K562 (cell line): ENCODE measurements at regions not wholly inside any gene's neighbourhood (a gene's known extent, or its start where the extent isn't known, plus 50 kb on each side); places are given as distances from the start of the nearest gene placed in this dataset.

ENCODE experiments used
- ARID4B ChIP-seq: sonication (generic); formaldehyde crosslinking; IDR thresholded peaks from 2 replicates; pipeline ENCODE4 v1.8.0; 2022; ENCODE audit warnings: mild to moderate bottlenecking, missing genetic modification reagents
- CXXC5 ChIP-seq: fragments of 250-450 bp; sonication (Bioruptor Pico); IDR thresholded peaks from 2 replicates; pipeline ENCODE4 v1.8.0; 2022; ENCODE audit warnings: inconsistent platforms, mild to moderate bottlenecking, moderate library complexity
- DMBX1 ChIP-seq: fragments of 250-450 bp; sonication (Bioruptor Pico); IDR thresholded peaks from 2 replicates; pipeline ENCODE4 v1.8.0; 2022; ENCODE audit warnings: inconsistent platforms, mild to moderate bottlenecking, moderate library complexity, borderline replicate concordance
- E2F5 ChIP-seq: sonication (generic); formaldehyde crosslinking; IDR thresholded peaks from 2 replicates; pipeline ENCODE4 v1.8.0; 2022; ENCODE audit warnings: mild to moderate bottlenecking, missing genetic modification reagents
- KAT8 ChIP-seq: fragments of 450-650 bp; IDR thresholded peaks from 2 replicates; pipeline ENCODE4 v1.6.1; 2016; ENCODE audit warnings: low read depth, mild to moderate bottlenecking
- L3MBTL2 ChIP-seq: fragments of 450-650 bp; IDR thresholded peaks from 2 replicates; pipeline ENCODE4 v1.6.1; 2016; ENCODE audit warnings: mild to moderate bottlenecking, moderate library complexity
- MLX ChIP-seq, 2 experiments: fragments of 450-650 bp in 1 of 2; sonication (generic) in 1 of 2; formaldehyde crosslinking; conservative IDR thresholded peaks; 2 replicates each; pipeline versions ENCODE4 v1.4.0 to v1.8.1; 2020 to 2022; ENCODE audit warnings: mild to moderate bottlenecking in 1 of 2, missing genetic modification reagents in 1 of 2
- MNT ChIP-seq, 2 experiments: fragments of 450-650 bp; conservative IDR thresholded peaks; 2 replicates each; pipeline ENCODE4 v1.6.1; 2017; ENCODE audit warnings: mild to moderate bottlenecking in 2 of 2, moderate library complexity in 2 of 2
- MYC ChIP-seq, 2 experiments: fragments of 250-450 bp in 1 of 2; sonication (Bioruptor Pico) in 1 of 2; IDR thresholded peaks; 2 replicates each; pipeline versions ENCODE4 v1.5.1 to v1.6.1; 2012 to 2021; ENCODE audit warnings: low read depth in 2 of 2, borderline replicate concordance in 1 of 2, improper control_type of control experiment in 1 of 2, low read length in 1 of 2, mild to moderate bottlenecking in 1 of 2, moderate library complexity in 1 of 2
- PML ChIP-seq: IDR thresholded peaks from 2 replicates; pipeline ENCODE4 v1.6.1; 2012; ENCODE audit warnings: low read length, inconsistent platforms
- PPARD ChIP-seq: fragments of 250-450 bp; sonication (Bioruptor Pico); IDR thresholded peaks from 2 replicates; pipeline ENCODE4 v1.8.0; 2022; ENCODE audit warnings: inconsistent platforms, mild to moderate bottlenecking, moderate library complexity
- SMAD1 ChIP-seq: fragments of 150-350 bp; IDR thresholded peaks from 2 replicates; pipeline ENCODE4 v1.6.1; 2014; ENCODE audit warnings: low read length, low read depth; ENCODE audit not compliant: partially characterized antibody
- SP1 ChIP-seq: sonication (generic); formaldehyde crosslinking; IDR thresholded peaks from 2 replicates; pipeline ENCODE4 v1.8.1; 2022; ENCODE audit warnings: mild to moderate bottlenecking, missing genetic modification reagents
- ZNF124 ChIP-seq: sonication (generic); formaldehyde crosslinking; IDR thresholded peaks from 2 replicates; pipeline ENCODE4 v1.8.1; 2022; ENCODE audit warnings: missing genetic modification reagents
- ZNF134 ChIP-seq: fragments of 250-450 bp; sonication (Bioruptor Pico); conservative IDR thresholded peaks from 2 replicates; pipeline ENCODE4 v1.4.0; 2020
- ZNF449 ChIP-seq: fragments of 250-450 bp; sonication (Bioruptor Pico); IDR thresholded peaks from 2 replicates; pipeline ENCODE4 v1.8.0; 2022; ENCODE audit warnings: moderate library complexity, mild to moderate bottlenecking, inconsistent platforms
- ZNF655 ChIP-seq: fragments of 250-450 bp; sonication (Bioruptor Pico); IDR thresholded peaks from 2 replicates; pipeline ENCODE4 v1.5.0; 2021
- ZNF764 ChIP-seq: fragments of 250-450 bp; sonication (Bioruptor Pico); IDR thresholded peaks from 2 replicates; pipeline ENCODE4 v1.4.0; 2020; ENCODE audit warnings: low read depth, mild to moderate bottlenecking, moderate library complexity
- ZNF778 ChIP-seq: fragments of 450-650 bp; formaldehyde crosslinking; IDR thresholded peaks from 2 replicates; pipeline ENCODE4 v1.4.0; 2020; ENCODE audit warnings: mild to moderate bottlenecking, moderate library complexity

- no peak for TF ChIP-seq MLX (CRISPR knock-in tag; conservative IDR thresholded peaks at IDR 0.05)
- no peak for TF ChIP-seq ZNF124 (CRISPR knock-in tag)
- no peak for TF ChIP-seq ZNF778
- TF ChIP-seq DMBX1 (CRISPR knock-in tag): no peak
- TF ChIP-seq KAT8: no peak
- TF ChIP-seq CXXC5 (CRISPR knock-in tag): no peak
- no peak for TF ChIP-seq PML
- TF ChIP-seq ZNF449: no peak
- no peak for TF ChIP-seq SP1
- TF ChIP-seq MYC (IDR thresholded peaks at IDR 0.05; ENCODE audit: low read depth, low read length): no peak
- no peak for TF ChIP-seq MYC (CRISPR knock-in tag; IDR thresholded peaks at IDR 0.05; ENCODE audit: borderline replicate concordance, low read depth)
- TF ChIP-seq SMAD1: no peak
- no peak for TF ChIP-seq ARID4B
- TF ChIP-seq MNT (conservative IDR thresholded peaks at IDR 0.05): peak in 1 of 2 experiments; percentile 12; a peak in 1 of 4 replicates
- TF ChIP-seq ZNF764 (CRISPR knock-in tag): no peak
- no peak for TF ChIP-seq L3MBTL2
- TF ChIP-seq ZNF134 (CRISPR knock-in tag): no peak
- no peak for TF ChIP-seq E2F5 (CRISPR knock-in tag)
- TF ChIP-seq PPARD (CRISPR knock-in tag): no peak
- TF ChIP-seq ZNF655 (CRISPR knock-in tag): no peak
Observed at GRCh38 chr6:28791002-28791383, 132.8 kb downstream of the TRIM27 start (continued).
